Gastroesophageal sphincter (tissue), 4 donors: ENCODE measurements at regions not wholly inside any gene's neighbourhood (a gene's known extent, or its start where the extent isn't known, plus 50 kb on each side); places are given as distances from the start of the nearest gene placed in this dataset.

Experiments used
- ATAC-seq: fragments of 150-250 bp; one replicate; pipeline ENCODE4 v1.9.1; 2016; ENCODE audit warnings: mild to moderate bottlenecking, moderate library complexity
- H3K27ac ChIP-seq, 4 donors: fragments of 200-600 bp; sonication (generic) in 3 of 4; 1 replicate in 3 of 4; 2 replicates in 1 of 4; pipeline ENCODE4 v1.5.1; 2016 to 2019
- H3K27me3 ChIP-seq: fragments of 200-600 bp; sonication (generic); one replicate; pipeline ENCODE4 v1.5.1; 2019
- H3K36me3 ChIP-seq, 2 donors: fragments of 200-600 bp; sonication (generic); one replicate each; pipeline ENCODE4 v1.5.1; 2019; ENCODE audit warnings: control low read depth in 1 of 2
- H3K4me1 ChIP-seq, 3 donors: fragments of 200-600 bp; sonication (generic); 1 replicate in 2 of 3; 2 replicates in 1 of 3; pipeline ENCODE4 v1.5.1; 2016 to 2019; ENCODE audit warnings: control low read depth in 2 of 3
- H3K4me3 ChIP-seq, 2 donors: fragments of 200-600 bp; sonication (generic); one replicate each; pipeline ENCODE4 v1.5.1; 2019; ENCODE audit warnings: mild to moderate bottlenecking in 1 of 2, moderate library complexity in 1 of 2
- H3K9me3 ChIP-seq, 3 donors: fragments of 200-600 bp; sonication (generic); one replicate each; pipeline ENCODE4 v1.5.1; 2017 to 2019; ENCODE audit warnings: control low read depth in 2 of 3
- CTCF ChIP-seq, 4 experiments: fragments of 200-600 bp in 2 of 4; fragments of 450-650 bp in 2 of 4; sonication (generic) in 1 of 4; IDR thresholded peaks; one replicate each; pipeline ENCODE4 v1.5.1; 2017 to 2019; ENCODE audit warnings: antibody characterized with exemption in 4 of 4, mild to moderate bottlenecking in 2 of 4, moderate library complexity in 2 of 4
- EP300 ChIP-seq: sonication (generic); formaldehyde crosslinking; IDR thresholded peaks from one replicate; pipeline ENCODE4 v1.6.1; 2017; ENCODE audit warnings: antibody characterized with exemption, mild to moderate bottlenecking
- POLR2A ChIP-seq, 2 donors: fragments of 450-650 bp; IDR thresholded peaks; one replicate each; pipeline ENCODE4 v1.6.1; 2017; ENCODE audit warnings: antibody characterized with exemption in 2 of 2, mild to moderate bottlenecking in 2 of 2, moderate library complexity in 1 of 2
- POLR2AphosphoS5 ChIP-seq: sonication (generic); formaldehyde crosslinking; IDR thresholded peaks from one replicate; pipeline ENCODE4 v1.6.1; 2017; ENCODE audit warnings: antibody characterized with exemption
- WGBS, 2 donors: methylation state at CpG; one replicate each; pipeline ENCODE4 v1.1.5; 2018; ENCODE audit warnings: low coverage in 1 of 2; 5-methylcytosine and 5-hydroxymethylcytosine counted together

- no peak for ATAC-seq
- H3K4me3 ChIP-seq, result no peak overlapping the region
- TF ChIP-seq POLR2A (IDR thresholded peaks at IDR 0.05) (no peak), CTCF (IDR thresholded peaks at IDR 0.05) (no peak), POLR2AphosphoS5 (no peak), EP300 (no peak)
- no peaks in the 10 kb centered on the region for H3K4me1 ChIP-seq
- no peak overlapping the region for H3K27ac ChIP-seq
- peaks cover 0 to 9% (median 0%) of the 10 kb centered on the region in 3 donors for H3K9me3 ChIP-seq
- H3K36me3 ChIP-seq, result no peaks in the 10 kb centered on the region
- peaks cover 17% of the 10 kb centered on the region for H3K27me3 ChIP-seq
These were observed 144.1 kb upstream of the CES5A start for GRCh38 chr16:56019274-56019673.

GRCh38 chr16:56013962-56014552 is 138.9 kb upstream of the CES5A start:
- no peaks in the 10 kb centered on the region for H3K9me3 ChIP-seq
- 21 to 33% methylated on average over 3 to 6 of the region's 6 CpGs for WGBS, 2 donors
- ATAC-seq, result no peak
- peaks cover 24% of the 10 kb centered on the region for H3K27me3 ChIP-seq
- H3K4me1 ChIP-seq, result no peaks in the 10 kb centered on the region
- H3K27ac ChIP-seq, result no peak overlapping the region
- H3K4me3 ChIP-seq, result no peak overlapping the region
- no peaks in the 10 kb centered on the region for H3K36me3 ChIP-seq
- TF ChIP-seq EP300, result no peak
- TF ChIP-seq CTCF (IDR thresholded peaks at IDR 0.05), result no peak
- no peak for TF ChIP-seq POLR2AphosphoS5
- TF ChIP-seq POLR2A (IDR thresholded peaks at IDR 0.05), result no peak

GRCh38 chr16:56012482-56012811 is 137.3 kb upstream of the CES5A start:
- WGBS, 2 donors, result 75 to 83% methylated on average over 3 of the region's 3 CpGs
- TF ChIP-seq EP300, result no peak
- TF ChIP-seq POLR2AphosphoS5, result no peak
- no peak for TF ChIP-seq POLR2A (IDR thresholded peaks at IDR 0.05)
- TF ChIP-seq CTCF (IDR thresholded peaks at IDR 0.05), result no peak
- Histone ChIP-seq H3K36me3 (no peaks in the 10 kb centered on the region), H3K9me3 (no peaks in the 10 kb centered on the region), H3K27me3 (peaks cover 24% of the 10 kb centered on the region), H3K27ac (no peak overlapping the region), H3K4me3 (no peak overlapping the region), H3K4me1 (no peaks in the 10 kb centered on the region)
- no peak for ATAC-seq

- Histone ChIP-seq H3K9me3 (no peaks in the 10 kb centered on the region), H3K27me3 (peaks cover 24% of the 10 kb centered on the region), H3K4me1 (no peaks in the 10 kb centered on the region), H3K27ac (no peak overlapping the region), H3K4me3 (no peak overlapping the region), H3K36me3 (no peaks in the 10 kb centered on the region)
- TF ChIP-seq CTCF (IDR thresholded peaks at IDR 0.05) (no peak), POLR2AphosphoS5 (no peak), EP300 (no peak), POLR2A (IDR thresholded peaks at IDR 0.05) (no peak)
- ATAC-seq, result no peak
- WGBS, 2 donors, result 31 to 46% methylated on average over 3 of the region's 3 CpGs
These were observed 136.8 kb upstream of the CES5A start for GRCh38 chr16:56011808-56012481.

GRCh38 chr16:56005958-56006357 is 130.8 kb upstream of the CES5A start:
- TF ChIP-seq POLR2AphosphoS5 (no peak), EP300 (no peak), POLR2A (IDR thresholded peaks at IDR 0.05) (no peak)
- WGBS, 2 donors, result 44 to 56% methylated on average over 1 of the region's 1 CpG
- ATAC-seq, result no peak
- Histone ChIP-seq H3K4me3 (no peak overlapping the region), H3K27me3 (peaks cover 2% of the 10 kb centered on the region), H3K36me3 (no peaks in the 10 kb centered on the region), H3K9me3 (no peaks in the 10 kb centered on the region), H3K27ac (no peak overlapping the region), H3K4me1 (no peaks in the 10 kb centered on the region)
